Kidney capillary endothelial cell (primary cell): ENCODE measurements at regions not wholly inside any gene's neighbourhood (a gene's known extent, or its start where the extent isn't known, plus 50 kb on each side); places are given as distances from the start of the nearest gene placed in this dataset.
A peak's percentile ranks its signal among the peaks of the same experiment; 100 is the strongest.

Source experiments
- DNase-seq: peaks from one replicate; pipeline ENCODE4 v3.0.0-alpha.2; 2018; ENCODE audit warnings: low spot score

GRCh38 chr9:82498541-82499317 is 510.2 kb downstream of the SPATA31D1 start:
- DNase-seq, result no peak

GRCh38 chr9:82499337-82499736 is 510.8 kb downstream of the SPATA31D1 start:
- no peak for DNase-seq

DNA sequence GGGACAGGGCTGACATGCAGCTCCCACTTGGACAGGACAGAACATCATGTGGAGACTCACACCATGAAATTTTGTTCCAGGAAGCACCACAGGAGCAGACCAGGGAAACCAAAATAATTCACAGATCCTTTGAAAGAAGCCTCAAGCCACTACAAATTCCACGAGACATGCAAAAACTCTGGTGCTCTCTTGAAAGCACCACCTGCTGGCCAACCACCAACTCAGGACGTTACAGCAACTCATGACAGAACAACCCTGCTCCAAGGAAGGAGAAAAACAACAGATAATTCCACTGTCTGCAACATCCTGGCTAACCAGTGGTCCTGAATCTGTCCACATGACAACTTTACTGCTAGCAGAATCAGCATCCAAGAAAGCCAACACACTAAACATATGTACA is 516.0 kb downstream of the SPATA31D1 start:
- no peak for DNase-seq

GRCh38 chr9:82511626-82512025 is 523.1 kb downstream of the SPATA31D1 start:
- DNase-seq, result no peak

- DNase-seq, result no peak
Measured at GRCh38 chr9:82512728-82513127, 524.2 kb downstream of the SPATA31D1 start.

GRCh38 chr9:82513242-82513751 is 524.7 kb downstream of the SPATA31D1 start:
- DNase-seq, result no peak

DNA sequence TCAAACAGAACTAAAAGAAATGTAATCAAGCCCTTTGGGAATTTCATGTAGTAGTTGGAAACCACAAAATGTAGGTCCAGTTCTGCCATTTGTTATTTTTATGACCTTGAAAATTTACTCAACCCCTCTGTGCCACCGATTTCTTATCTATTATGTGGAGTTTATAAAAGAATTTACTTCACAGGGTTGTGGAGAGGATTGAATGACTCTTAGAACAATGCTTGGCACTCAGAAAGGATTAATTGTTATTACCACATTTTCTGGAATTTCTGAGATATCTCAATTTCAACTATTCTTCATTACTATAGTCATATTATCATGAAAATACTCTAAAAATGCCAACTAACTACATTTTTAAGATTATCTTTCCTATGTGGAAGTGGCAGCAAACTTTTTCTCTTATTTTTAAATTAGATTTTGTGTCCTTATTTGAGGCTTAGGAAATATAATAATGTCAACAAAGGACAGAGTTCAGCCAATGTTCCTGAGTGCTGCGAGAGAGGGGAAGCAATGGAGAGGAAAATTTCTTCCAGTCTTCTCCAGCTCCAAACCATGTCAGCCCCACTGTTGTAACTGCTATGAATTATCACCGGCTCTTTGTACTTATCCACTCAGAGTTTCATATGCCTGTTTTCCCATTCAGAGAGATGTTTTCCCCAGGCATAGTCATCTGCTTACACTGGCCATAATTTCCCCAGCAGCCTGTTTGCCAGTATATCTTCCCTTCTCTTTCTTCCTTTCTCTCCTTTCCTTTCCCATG is 525.6 kb downstream of the SPATA31D1 start:
- no peak for DNase-seq

- no peak for DNase-seq
Measured at GRCh38 chr9:82518868-82519267, 530.3 kb downstream of the SPATA31D1 start.

DNA sequence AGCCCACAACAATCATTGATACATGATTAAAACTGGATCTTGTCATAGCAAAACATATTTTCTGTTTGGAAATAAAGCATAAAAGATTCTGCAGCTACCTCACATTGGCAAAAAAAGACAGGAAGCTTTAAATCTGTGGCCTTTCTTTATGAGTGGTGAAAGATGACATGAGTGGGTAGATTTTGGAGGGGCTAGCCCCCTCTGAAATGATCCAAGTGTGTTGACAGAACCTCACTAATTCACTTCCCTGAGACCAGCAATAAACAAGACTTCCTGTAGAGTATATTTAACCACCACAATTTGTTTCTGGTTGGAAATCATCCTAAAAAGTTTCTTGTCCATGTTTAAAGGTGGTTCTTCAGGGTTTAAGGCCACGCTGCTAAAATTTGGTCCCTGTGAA is 530.8 kb downstream of the SPATA31D1 start:
- DNase-seq, result no peak

GRCh38 chr9:82524407-82524806 is 535.8 kb downstream of the SPATA31D1 start:
- no peak for DNase-seq

GRCh38 chr9:82526577-82526976 is 536.4 kb downstream of the RASEF start:
- no peak for DNase-seq

DNA sequence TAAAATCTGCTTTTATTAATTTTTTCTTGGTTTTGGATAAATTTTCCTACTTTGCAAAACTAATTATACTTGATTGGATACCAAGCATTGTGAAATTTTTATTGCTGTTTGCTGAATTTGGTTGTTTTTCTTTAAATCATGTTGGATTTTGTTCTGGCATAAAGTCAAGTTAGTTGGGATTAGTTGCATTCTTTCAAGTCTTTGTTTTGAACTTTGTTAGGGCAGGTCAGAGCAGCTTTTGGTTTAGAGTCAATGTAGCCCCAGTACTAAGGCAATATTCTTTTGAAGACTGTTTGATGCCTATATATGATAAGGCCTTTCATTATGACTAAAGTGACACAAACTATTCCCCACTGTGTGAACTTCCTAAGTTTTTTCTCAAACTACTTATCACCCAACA is 531.1 kb downstream of the RASEF start:
- DNase-seq, result no peak

GRCh38 chr9:82532504-82533180 is 530.3 kb downstream of the RASEF start:
- peak; percentile 36 for DNase-seq

GRCh38 chr9:82535432-82535998 is 527.4 kb downstream of the RASEF start:
- no peak for DNase-seq

DNA sequence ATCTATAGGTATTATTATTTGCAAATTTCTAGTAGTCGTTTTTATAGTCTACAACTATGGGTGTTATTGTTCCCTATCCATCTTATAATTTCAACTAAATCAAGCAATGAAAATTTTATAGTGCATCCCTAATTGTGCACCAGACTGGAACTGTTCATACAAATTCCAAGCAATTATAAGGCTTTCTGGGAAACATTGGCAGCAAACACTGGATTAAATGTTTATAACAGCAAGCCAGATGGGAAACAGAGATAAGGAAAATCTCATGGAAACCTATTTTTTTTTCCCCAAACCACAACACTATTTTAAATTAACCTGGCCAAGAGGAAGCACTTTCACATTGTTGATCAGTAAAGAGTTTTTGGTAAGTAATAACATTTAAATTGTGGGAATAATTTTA is 524.3 kb downstream of the RASEF start:
- no peak for DNase-seq

DNA sequence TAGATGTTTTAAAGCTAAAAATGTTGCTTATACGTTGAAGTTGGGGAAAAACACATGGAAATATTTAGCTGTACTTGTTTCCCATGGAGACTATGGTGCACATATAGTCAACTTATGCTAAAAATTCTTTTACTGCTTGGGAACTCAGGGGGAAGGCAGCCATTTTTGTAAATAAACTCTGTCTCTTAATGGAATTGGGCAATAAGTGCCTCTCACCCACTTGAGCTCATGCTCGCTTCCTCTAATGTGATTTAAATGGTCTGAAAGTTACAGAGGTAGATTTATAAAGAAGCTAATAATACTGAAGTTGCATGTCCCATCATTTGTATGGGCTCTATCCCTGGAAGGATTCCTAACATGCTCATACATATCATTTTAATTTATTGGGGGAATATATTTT is 523.8 kb downstream of the RASEF start:
- no peak for DNase-seq

DNA sequence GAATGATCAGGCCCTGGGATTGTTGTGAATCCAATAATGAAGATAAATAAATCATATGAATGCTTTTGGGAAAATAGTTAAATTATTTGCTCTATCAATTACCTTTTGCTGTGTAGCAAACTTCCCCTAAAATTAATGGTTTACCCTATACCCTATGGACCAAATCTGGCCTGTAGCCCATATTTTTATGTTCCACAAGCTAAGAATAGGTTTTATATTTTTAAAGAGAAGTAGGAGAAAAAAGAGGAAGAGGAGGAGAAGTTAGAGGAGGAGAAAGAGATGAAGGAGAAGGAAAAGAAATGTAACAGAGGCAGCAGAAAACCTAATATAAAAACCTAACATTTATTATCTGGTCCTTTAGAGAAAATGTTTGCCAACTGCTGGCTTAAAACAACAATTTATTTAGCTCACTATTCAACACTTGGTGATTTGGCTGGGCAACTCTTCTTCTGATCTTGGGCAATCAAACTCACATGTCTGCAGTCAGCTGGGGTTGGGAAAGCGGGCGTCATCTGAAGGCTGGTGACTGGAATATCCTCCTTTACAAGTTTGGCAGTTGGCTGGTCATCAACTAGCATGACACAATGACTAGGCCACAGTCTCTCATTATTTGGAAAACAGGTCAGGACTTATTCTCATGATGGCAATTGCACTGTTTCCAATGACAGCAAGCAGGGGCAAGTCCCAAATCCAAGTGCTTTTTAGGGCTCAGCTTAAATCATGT is 522.9 kb downstream of the RASEF start:
- no peak for DNase-seq

DNA sequence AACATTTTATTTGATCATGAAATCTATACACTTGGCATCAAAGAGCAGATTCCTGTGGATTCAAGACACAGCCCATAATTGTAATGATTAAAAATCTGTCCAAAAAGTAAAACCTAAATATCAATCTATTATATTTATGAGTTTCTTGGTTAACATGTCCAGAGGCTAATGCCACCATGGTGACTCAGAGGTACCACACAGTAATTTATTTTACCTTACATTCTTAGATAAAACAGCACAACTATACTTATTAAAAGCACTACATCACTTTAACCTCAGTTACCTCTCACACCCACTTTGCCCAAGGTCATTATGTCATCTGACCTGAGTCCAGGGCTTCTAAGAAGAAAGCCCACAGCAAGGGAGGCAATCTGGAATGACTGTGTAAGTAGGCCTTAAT is 519.2 kb downstream of the RASEF start:
- no peak for DNase-seq

DNA sequence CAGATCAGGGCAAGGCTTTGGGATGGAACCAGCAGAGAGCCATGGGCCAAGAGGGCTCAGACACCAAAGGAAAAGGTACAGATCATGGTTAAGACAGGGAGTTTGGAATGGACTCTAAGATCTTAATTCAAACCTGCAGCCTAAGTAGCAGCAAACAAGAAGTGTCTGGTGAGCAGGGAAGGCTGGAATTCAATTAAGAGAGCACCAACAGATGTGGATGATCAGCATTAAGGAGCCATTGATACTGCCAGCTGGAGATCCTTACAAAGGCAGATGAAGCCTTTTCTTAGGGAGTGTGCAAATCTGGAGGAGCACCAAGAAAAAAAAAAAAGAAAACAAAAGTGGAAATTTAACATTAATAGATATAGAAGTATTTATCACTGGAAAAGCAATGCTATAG is 516.8 kb downstream of the RASEF start:
- no peak for DNase-seq

- no peak for DNase-seq
Measured at GRCh38 chr9:82547995-82548394, 514.9 kb downstream of the RASEF start.

GRCh38 chr9:82549174-82549821 is 513.6 kb downstream of the RASEF start:
- DNase-seq, result no peak
